ENCODE measurements at regions not wholly inside any gene's neighbourhood (a gene's known extent, or its start where the extent isn't known, plus 50 kb on each side); places are given as distances from the start of the nearest gene placed in this dataset.

GRCh38 chr5:174601946-174602345, 122.4 kb upstream of the MSX2 start:
- H3K4me3 Mint-ChIP-seq: no peak overlapping the region
- CTCF ChIA-PET: interaction anchor here (0.7 kb wide), 1 partner anchor 182 kb away, joined by 3 read pairs; no protein-coding TSS in a partner anchor
- no peaks in the 10 kb centered on the region for H3K4me1 Mint-ChIP-seq (ENCODE audit: low read depth)

GRCh38 chr5:174606153-174606552, 118.2 kb upstream of the MSX2 start:
- CTCF ChIA-PET: no interaction called here
- Mint-ChIP-seq H3K4me1 (ENCODE audit: low read depth) (no peaks in the 10 kb centered on the region), H3K4me3 (no peak overlapping the region), H3K9me3 (no peaks in the 10 kb centered on the region), H3K27me3 (ENCODE audit: low read depth) (peaks cover 16% of the 10 kb centered on the region), H3K27ac (no peak overlapping the region), H3K36me3 (ENCODE audit: low read depth) (no peaks in the 10 kb centered on the region)
- intact Hi-C loops (cut with micrococcal nuclease): no loop called here
- DNase-seq: no peak

More at GRCh38 chr5:174601946-174602345, 122.4 kb upstream of the MSX2 start:
- intact Hi-C loops (cut with micrococcal nuclease): no loop called here
- Mint-ChIP-seq H3K27ac (no peak overlapping the region), H3K27me3 (ENCODE audit: low read depth) (peaks cover 13% of the 10 kb centered on the region), H3K9me3 (no peaks in the 10 kb centered on the region), H3K36me3 (ENCODE audit: low read depth) (no peaks in the 10 kb centered on the region)
- DNase-seq: no peak

GRCh38 chr5:174606646-174607045, 117.7 kb upstream of the MSX2 start:
- H3K27ac Mint-ChIP-seq: no peak overlapping the region
- H3K36me3 Mint-ChIP-seq (ENCODE audit: low read depth): no peaks in the 10 kb centered on the region

GRCh38 chr5:174607205-174607604, 117.2 kb upstream of the MSX2 start:
- H3K4me1 Mint-ChIP-seq (ENCODE audit: low read depth): no peaks in the 10 kb centered on the region
- intact Hi-C loops (cut with micrococcal nuclease): no loop called here
- no peaks in the 10 kb centered on the region for H3K36me3 Mint-ChIP-seq (ENCODE audit: low read depth)
- H3K9me3 Mint-ChIP-seq: no peaks in the 10 kb centered on the region
- CTCF ChIA-PET: no interaction called here
- H3K27me3 Mint-ChIP-seq (ENCODE audit: low read depth): peaks cover 18% of the 10 kb centered on the region
- H3K27ac Mint-ChIP-seq: no peak overlapping the region
- DNase-seq: no peak
- H3K4me3 Mint-ChIP-seq: no peak overlapping the region

More at GRCh38 chr5:174606646-174607045, 117.7 kb upstream of the MSX2 start:
- Mint-ChIP-seq H3K4me1 (ENCODE audit: low read depth) (no peaks in the 10 kb centered on the region), H3K27me3 (ENCODE audit: low read depth) (peaks cover 18% of the 10 kb centered on the region), H3K9me3 (no peaks in the 10 kb centered on the region), H3K4me3 (no peak overlapping the region)
- intact Hi-C loops (cut with micrococcal nuclease): no loop called here
- CTCF ChIA-PET: no interaction called here
- DNase-seq: no peak

GRCh38 chr5:174607916-174608315, 116.5 kb upstream of the MSX2 start:
- Mint-ChIP-seq H3K36me3 (ENCODE audit: low read depth) (no peaks in the 10 kb centered on the region), H3K4me3 (no peak overlapping the region), H3K4me1 (ENCODE audit: low read depth) (no peaks in the 10 kb centered on the region), H3K27ac (no peak overlapping the region), H3K9me3 (no peaks in the 10 kb centered on the region), H3K27me3 (ENCODE audit: low read depth) (peaks cover 18% of the 10 kb centered on the region)
- no peak for DNase-seq
- intact Hi-C loops (cut with micrococcal nuclease): no loop called here
- CTCF ChIA-PET: no interaction called here

- peak; percentile 15 for DNase-seq
- H3K9me3 Mint-ChIP-seq: no peaks in the 10 kb centered on the region
- no peaks in the 10 kb centered on the region for H3K4me1 Mint-ChIP-seq (ENCODE audit: low read depth)
- CTCF ChIA-PET: no interaction called here
- intact Hi-C loops (cut with micrococcal nuclease): no loop called here
- peaks cover 18% of the 10 kb centered on the region for H3K27me3 Mint-ChIP-seq (ENCODE audit: low read depth)
- H3K36me3 Mint-ChIP-seq (ENCODE audit: low read depth): no peaks in the 10 kb centered on the region
- H3K27ac Mint-ChIP-seq: no peak overlapping the region
- no peak overlapping the region for H3K4me3 Mint-ChIP-seq
Observed at GRCh38 chr5:174608631-174609097, 115.7 kb upstream of the MSX2 start.

GRCh38 chr5:174609116-174609515, 115.3 kb upstream of the MSX2 start:
- H3K27me3 Mint-ChIP-seq (ENCODE audit: low read depth): peaks cover 16% of the 10 kb centered on the region
- no peak for DNase-seq
- no peaks in the 10 kb centered on the region for H3K4me1 Mint-ChIP-seq (ENCODE audit: low read depth)
- CTCF ChIA-PET: no interaction called here
- H3K4me3 Mint-ChIP-seq: no peak overlapping the region
- no peaks in the 10 kb centered on the region for H3K36me3 Mint-ChIP-seq (ENCODE audit: low read depth)
- no peaks in the 10 kb centered on the region for H3K9me3 Mint-ChIP-seq
- intact Hi-C loops (cut with micrococcal nuclease): no loop called here
- no peak overlapping the region for H3K27ac Mint-ChIP-seq

GRCh38 chr5:174610968-174611367, 113.4 kb upstream of the MSX2 start:
- intact Hi-C loops (cut with micrococcal nuclease): no loop called here
- peaks cover 20% of the 10 kb centered on the region for H3K27me3 Mint-ChIP-seq (ENCODE audit: low read depth)
- no peaks in the 10 kb centered on the region for H3K4me1 Mint-ChIP-seq (ENCODE audit: low read depth)
- CTCF ChIA-PET: no interaction called here
- no peak overlapping the region for H3K4me3 Mint-ChIP-seq
- DNase-seq: no peak
- no peak overlapping the region for H3K27ac Mint-ChIP-seq
- peaks cover 2% of the 10 kb centered on the region for H3K9me3 Mint-ChIP-seq
- no peaks in the 10 kb centered on the region for H3K36me3 Mint-ChIP-seq (ENCODE audit: low read depth)

- H3K4me1 Mint-ChIP-seq (ENCODE audit: low read depth): no peaks in the 10 kb centered on the region
Observed at GRCh38 chr5:174612686-174613085, 111.7 kb upstream of the MSX2 start.

GRCh38 chr5:174614500-174615135, 109.8 kb upstream of the MSX2 start:
- Mint-ChIP-seq H3K9me3 (peaks cover 2% of the 10 kb centered on the region), H3K36me3 (ENCODE audit: low read depth) (no peaks in the 10 kb centered on the region), H3K4me3 (no peak overlapping the region), H3K27ac (no peak overlapping the region), H3K27me3 (ENCODE audit: low read depth) (peaks cover 11% of the 10 kb centered on the region), H3K4me1 (ENCODE audit: low read depth) (no peaks in the 10 kb centered on the region)
- CTCF ChIA-PET: no interaction called here
- no peak for DNase-seq
- intact Hi-C loops (cut with micrococcal nuclease): no loop called here

More at GRCh38 chr5:174612686-174613085, 111.7 kb upstream of the MSX2 start:
- Mint-ChIP-seq H3K27ac (no peak overlapping the region), H3K36me3 (ENCODE audit: low read depth) (no peaks in the 10 kb centered on the region), H3K4me3 (no peak overlapping the region), H3K9me3 (peaks cover 2% of the 10 kb centered on the region), H3K27me3 (ENCODE audit: low read depth) (peaks cover 14% of the 10 kb centered on the region)
- no peak for DNase-seq
- CTCF ChIA-PET: no interaction called here
- intact Hi-C loops (cut with micrococcal nuclease): no loop called here

GRCh38 chr5:174616036-174616435, 108.3 kb upstream of the MSX2 start:
- no peak overlapping the region for H3K4me3 Mint-ChIP-seq
- H3K27me3 Mint-ChIP-seq (ENCODE audit: low read depth): peaks cover 11% of the 10 kb centered on the region
- no peaks in the 10 kb centered on the region for H3K36me3 Mint-ChIP-seq (ENCODE audit: low read depth)
- CTCF ChIA-PET: no interaction called here
- H3K27ac Mint-ChIP-seq: no peak overlapping the region
- peaks cover 2% of the 10 kb centered on the region for H3K9me3 Mint-ChIP-seq
- intact Hi-C loops (cut with micrococcal nuclease): no loop called here
- no peaks in the 10 kb centered on the region for H3K4me1 Mint-ChIP-seq (ENCODE audit: low read depth)
- no peak for DNase-seq

- Mint-ChIP-seq H3K9me3 (peaks cover 2% of the 10 kb centered on the region), H3K4me3 (no peak overlapping the region), H3K27ac (no peak overlapping the region), H3K36me3 (ENCODE audit: low read depth) (no peaks in the 10 kb centered on the region), H3K27me3 (ENCODE audit: low read depth) (peaks cover 12% of the 10 kb centered on the region), H3K4me1 (ENCODE audit: low read depth) (no peaks in the 10 kb centered on the region)
- intact Hi-C loops (cut with micrococcal nuclease): no loop called here
- no peak for DNase-seq
- CTCF ChIA-PET: no interaction called here
Observed at GRCh38 chr5:174617285-174617684, 107.1 kb upstream of the MSX2 start.

- no peaks in the 10 kb centered on the region for H3K36me3 Mint-ChIP-seq (ENCODE audit: low read depth)
- H3K4me3 Mint-ChIP-seq: no peak overlapping the region
- CTCF ChIA-PET: no interaction called here
- H3K9me3 Mint-ChIP-seq: peaks cover 2% of the 10 kb centered on the region
- H3K27ac Mint-ChIP-seq: no peak overlapping the region
- peaks cover 13% of the 10 kb centered on the region for H3K27me3 Mint-ChIP-seq (ENCODE audit: low read depth)
- intact Hi-C loops (cut with micrococcal nuclease): no loop called here
- no peaks in the 10 kb centered on the region for H3K4me1 Mint-ChIP-seq (ENCODE audit: low read depth)
- DNase-seq: no peak
Observed at GRCh38 chr5:174617910-174618309, 106.5 kb upstream of the MSX2 start.
